H9 (cell line): ENCODE measurements at regions not wholly inside any gene's neighbourhood (a gene's known extent, or its start where the extent isn't known, plus 50 kb on each side); places are given as distances from the start of the nearest gene placed in this dataset.

Source experiments
- DNase-seq: peaks from one replicate; pipeline ENCODE4 v3.0.0-alpha.2; 2017
- H2AFZ ChIP-seq: one replicate; pipeline ENCODE4 v1.6.1; 2013; ENCODE audit warnings: mild to moderate bottlenecking, low read length, control low read depth, moderate library complexity
- H2AK5ac ChIP-seq: 2 replicates; pipeline ENCODE4 v1.6.1; 2013; ENCODE audit warnings: low read length, control low read depth, mixed read lengths; ENCODE audit not compliant: insufficient read length
- H2BK120ac ChIP-seq: one replicate; pipeline ENCODE4 v1.6.1; 2013; ENCODE audit warnings: low read depth, mild to moderate bottlenecking, low read length, control low read depth, inconsistent platforms; ENCODE audit not compliant: poor library complexity, severe bottlenecking
- H2BK12ac ChIP-seq: 2 replicates; pipeline ENCODE4 v1.6.1; 2013; ENCODE audit warnings: low read length, control low read depth, mixed read lengths, low read depth; ENCODE audit not compliant: insufficient read length
- H2BK15ac ChIP-seq: 2 replicates; pipeline ENCODE4 v1.6.1; 2013; ENCODE audit warnings: low read depth, low read length, control low read depth
- H2BK20ac ChIP-seq: one replicate; pipeline ENCODE4 v1.6.1; 2013; ENCODE audit warnings: low read depth, mild to moderate bottlenecking, low read length, control low read depth, inconsistent platforms; ENCODE audit not compliant: poor library complexity, severe bottlenecking
- H2BK5ac ChIP-seq: 2 replicates; pipeline ENCODE4 v1.6.1; 2013; ENCODE audit warnings: low read length, control low read depth, mixed read lengths; ENCODE audit not compliant: insufficient read length
- H3K14ac ChIP-seq: 2 replicates; pipeline ENCODE4 v1.6.1; 2013; ENCODE audit warnings: low read length, control low read depth; ENCODE audit not compliant: insufficient read depth
- H3K18ac ChIP-seq: 2 replicates; pipeline ENCODE4 v1.6.1; 2013; ENCODE audit warnings: low read depth, mild to moderate bottlenecking, mixed read lengths, low read length, control low read depth; ENCODE audit not compliant: insufficient read length
- H3K23ac ChIP-seq: 2 replicates; pipeline ENCODE4 v1.6.1; 2013; ENCODE audit warnings: low read length, control low read depth, mixed read lengths, low read depth; ENCODE audit not compliant: insufficient read length
- H3K23me2 ChIP-seq: 2 replicates; pipeline ENCODE4 v1.6.1; 2013; ENCODE audit warnings: low read depth, mild to moderate bottlenecking, mixed read lengths, low read length, control low read depth; ENCODE audit not compliant: insufficient read length, poor library complexity, severe bottlenecking
- H3K27ac ChIP-seq: 2 replicates; pipeline ENCODE4 v1.5.1; 2013; ENCODE audit warnings: low read length, control low read depth, mixed read lengths, low read depth; ENCODE audit not compliant: insufficient read length
- H3K27me3 ChIP-seq: 2 replicates; pipeline ENCODE4 v1.6.1; 2013; ENCODE audit warnings: low read length, control low read depth, inconsistent platforms; ENCODE audit not compliant: insufficient read depth
- H3K4ac ChIP-seq: 2 replicates; pipeline ENCODE4 v1.6.1; 2013; ENCODE audit warnings: low read depth, mild to moderate bottlenecking, control low read depth, inconsistent platforms, low read length, moderate library complexity
- H3K4me1 ChIP-seq: 2 replicates; pipeline ENCODE4 v1.6.1; 2013; ENCODE audit warnings: low read length, control low read depth, inconsistent platforms; ENCODE audit not compliant: insufficient read depth
- H3K4me2 ChIP-seq: 2 replicates; pipeline ENCODE4 v1.6.1; 2013; ENCODE audit warnings: low read length, control low read depth, mixed read lengths; ENCODE audit not compliant: insufficient read length, insufficient read depth
- H3K56ac ChIP-seq: 2 replicates; pipeline ENCODE4 v1.6.1; 2013; ENCODE audit warnings: low read depth, mild to moderate bottlenecking, mixed read lengths, low read length, control low read depth; ENCODE audit not compliant: insufficient read length
- H3K79me1 ChIP-seq: 2 replicates; pipeline ENCODE4 v1.6.1; 2013; ENCODE audit warnings: low read depth, mild to moderate bottlenecking, moderate library complexity, low read length, control low read depth, inconsistent platforms; ENCODE audit not compliant: insufficient read depth, poor library complexity, severe bottlenecking
- H3K79me2 ChIP-seq: 2 replicates; pipeline ENCODE4 v1.6.1; 2013; ENCODE audit warnings: low read length, control low read depth, inconsistent platforms; ENCODE audit not compliant: insufficient read depth
- H3K9ac ChIP-seq: 2 replicates; pipeline ENCODE4 v1.6.1; 2013; ENCODE audit warnings: low read length, control low read depth, mixed read lengths; ENCODE audit not compliant: insufficient read length; ENCODE audit errors: extremely low read depth
- H3K9me3 ChIP-seq: one replicate; pipeline ENCODE4 v1.6.1; 2013; ENCODE audit warnings: low read depth, low read length, inconsistent platforms; ENCODE audit not compliant: control insufficient read depth
- H3T11ph ChIP-seq: one replicate; pipeline ENCODE4 v1.6.1; 2013; ENCODE audit warnings: mild to moderate bottlenecking, low read length, control low read depth, inconsistent platforms
- H4K20me1 ChIP-seq: one replicate; pipeline ENCODE4 v1.6.1; 2013; ENCODE audit not compliant: control insufficient read depth, insufficient read length, insufficient read depth
- H4K5ac ChIP-seq: 2 replicates; pipeline ENCODE4 v1.6.1; 2013; ENCODE audit warnings: low read depth, mild to moderate bottlenecking, mixed read lengths, low read length, control low read depth; ENCODE audit not compliant: insufficient read length
- H4K8ac ChIP-seq: replicated peaks from 2 replicates; pipeline ENCODE4 v1.6.1; 2013; ENCODE audit warnings: low read length, control low read depth, mixed read lengths, low read depth; ENCODE audit not compliant: insufficient read length
- H4K91ac ChIP-seq: 2 replicates; pipeline ENCODE4 v1.6.1; 2013; ENCODE audit warnings: low read depth, mild to moderate bottlenecking, moderate library complexity, mixed read lengths, low read length, control low read depth; ENCODE audit not compliant: insufficient read length
- H3K27ac Mint-ChIP-seq, 3 experiments: 2 replicates in 2 of 3; 3 replicates in 1 of 3; pipeline ENCODE4 v1.8.0; 2020 to 2021; ENCODE audit warnings: mixed read lengths in 3 of 3, mild to moderate bottlenecking in 1 of 3, moderate library complexity in 1 of 3
- H3K27me3 Mint-ChIP-seq: 2 replicates; pipeline ENCODE4 v1.8.0; 2021; ENCODE audit warnings: low read depth, mild to moderate bottlenecking, moderate library complexity, mixed read lengths
- H3K36me3 Mint-ChIP-seq, 3 experiments: 2 replicates in 2 of 3; 3 replicates in 1 of 3; pipeline ENCODE4 v1.8.0; 2020 to 2021; ENCODE audit warnings: low read depth in 3 of 3, mixed read lengths in 3 of 3; ENCODE audit not compliant: insufficient read depth in 1 of 3
- H3K4me1 Mint-ChIP-seq, 2 experiments: 2 replicates each; pipeline ENCODE4 v1.8.0; 2020; ENCODE audit warnings: mixed read lengths in 2 of 2
- H3K4me3 Mint-ChIP-seq, 2 experiments: 2 replicates in 1 of 2; 3 replicates in 1 of 2; pipeline ENCODE4 v1.8.0; 2020 to 2021; ENCODE audit warnings: mild to moderate bottlenecking in 2 of 2, mixed read lengths in 2 of 2, moderate library complexity in 1 of 2
- H3K9me3 Mint-ChIP-seq, 2 experiments: 2 replicates in 1 of 2; 3 replicates in 1 of 2; pipeline ENCODE4 v1.8.0; 2020; ENCODE audit warnings: mild to moderate bottlenecking in 2 of 2, mixed read lengths in 2 of 2, moderate library complexity in 1 of 2
- WGBS: extraction: QIAGEN DNeasy Blood & Tissue Kit; methylation state at CpG from one replicate; pipeline ENCODE4 v1.1.7; 2013; ENCODE audit warnings: missing lambda C conversion rate, low lambda C conversion rate, mixed read lengths; ENCODE audit not compliant: insufficient read length; ENCODE audit errors: extremely low coverage; 5-methylcytosine and 5-hydroxymethylcytosine counted together
- TF ChIP-seq, protein P1 (sequence below): fragments of 200-600 bp; sonication (generic); conservative IDR thresholded peaks from 3 replicates; pipeline ENCODE4 v1.8.0; 2021; ENCODE audit warnings: antibody characterized with exemption, mild to moderate bottlenecking

DNA sequence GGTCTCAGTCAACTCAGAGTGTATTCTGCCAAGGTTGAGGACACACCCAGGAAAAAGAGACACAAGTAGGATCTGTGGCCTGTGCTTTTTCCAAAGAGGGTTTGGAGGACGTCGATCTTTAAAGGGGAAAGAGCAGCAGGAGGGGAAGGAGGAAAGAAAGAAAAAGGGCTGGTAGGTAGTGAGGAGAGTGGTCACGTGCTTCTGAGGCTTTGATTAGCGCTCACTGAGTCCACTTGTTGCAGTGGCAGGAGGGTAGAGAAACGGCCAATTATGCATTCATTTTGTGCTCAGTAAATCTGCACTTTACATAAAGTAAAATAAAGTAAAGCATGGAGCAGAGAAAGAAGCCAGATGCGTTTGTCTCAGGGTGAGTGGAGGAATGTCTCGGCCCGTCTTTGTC, 126.0 kb upstream of the VSTM2B start:
- H4K20me1 ChIP-seq = no peaks in the 10 kb centered on the region
- H3K9me3 ChIP-seq = no peaks in the 10 kb centered on the region
- no peak overlapping the region for H2BK12ac ChIP-seq
- no peak for DNase-seq
- H3T11ph ChIP-seq = no peak overlapping the region
- H3K4ac ChIP-seq = no peak overlapping the region
- no peaks in the 10 kb centered on the region for H3K79me1 ChIP-seq
- H4K91ac ChIP-seq = no peak overlapping the region
- H3K23ac ChIP-seq = no peak overlapping the region
- H2BK120ac ChIP-seq = no peak overlapping the region
- H4K8ac ChIP-seq = no peak overlapping the region
- no peaks in the 10 kb centered on the region for H3K79me2 ChIP-seq
- Mint-ChIP-seq H3K4me3 (no peak overlapping the region), H3K27me3 (peaks cover 20% of the 10 kb centered on the region), H3K4me1 (peaks cover 23 to 40% of the 10 kb centered on the region in 2 experiments), H3K27ac (no peak overlapping the region; a peak in 1 of 7 replicates), H3K36me3 (no peaks in the 10 kb centered on the region), H3K9me3 (no peaks in the 10 kb centered on the region)
- H3K18ac ChIP-seq = no peak overlapping the region
- no peak overlapping the region for H3K14ac ChIP-seq
- no peak overlapping the region for H2BK15ac ChIP-seq
- TF ChIP-seq, protein P1, sequence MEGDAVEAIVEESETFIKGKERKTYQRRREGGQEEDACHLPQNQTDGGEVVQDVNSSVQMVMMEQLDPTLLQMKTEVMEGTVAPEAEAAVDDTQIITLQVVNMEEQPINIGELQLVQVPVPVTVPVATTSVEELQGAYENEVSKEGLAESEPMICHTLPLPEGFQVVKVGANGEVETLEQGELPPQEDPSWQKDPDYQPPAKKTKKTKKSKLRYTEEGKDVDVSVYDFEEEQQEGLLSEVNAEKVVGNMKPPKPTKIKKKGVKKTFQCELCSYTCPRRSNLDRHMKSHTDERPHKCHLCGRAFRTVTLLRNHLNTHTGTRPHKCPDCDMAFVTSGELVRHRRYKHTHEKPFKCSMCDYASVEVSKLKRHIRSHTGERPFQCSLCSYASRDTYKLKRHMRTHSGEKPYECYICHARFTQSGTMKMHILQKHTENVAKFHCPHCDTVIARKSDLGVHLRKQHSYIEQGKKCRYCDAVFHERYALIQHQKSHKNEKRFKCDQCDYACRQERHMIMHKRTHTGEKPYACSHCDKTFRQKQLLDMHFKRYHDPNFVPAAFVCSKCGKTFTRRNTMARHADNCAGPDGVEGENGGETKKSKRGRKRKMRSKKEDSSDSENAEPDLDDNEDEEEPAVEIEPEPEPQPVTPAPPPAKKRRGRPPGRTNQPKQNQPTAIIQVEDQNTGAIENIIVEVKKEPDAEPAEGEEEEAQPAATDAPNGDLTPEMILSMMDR = no peak
- H3K27ac ChIP-seq = no peak overlapping the region
- no peak overlapping the region for H3K56ac ChIP-seq
- H3K9ac ChIP-seq = no peak overlapping the region
- H3K4me1 ChIP-seq = no peaks in the 10 kb centered on the region
- H2AK5ac ChIP-seq = no peak overlapping the region
- H2BK20ac ChIP-seq = no peak overlapping the region
- WGBS = no CpG with 5 or more reads among the region's 8 CpGs
- no peak overlapping the region for H2BK5ac ChIP-seq
- no peaks in the 10 kb centered on the region for H3K23me2 ChIP-seq
- H4K5ac ChIP-seq = no peak overlapping the region
- H2AFZ ChIP-seq = no peak overlapping the region
- H3K4me2 ChIP-seq = no peak overlapping the region
- no peaks in the 10 kb centered on the region for H3K27me3 ChIP-seq
